ENCODE measurements at regions not wholly inside any gene's neighbourhood (a gene's known extent, or its start where the extent isn't known, plus 50 kb on each side); places are given as distances from the start of the nearest gene placed in this dataset.

GRCh38 chr9:117521293-117521692 lies 106.4 kb upstream of the ASTN2 start:
- no peaks in the 10 kb centered on the region for H3K4me1 Mint-ChIP-seq (ENCODE audit: low read depth)
- DNase-seq: no peak
- H3K27me3 Mint-ChIP-seq: no peaks in the 10 kb centered on the region
- peaks cover 0 to 7% of the 10 kb centered on the region in 2 experiments for H3K9me3 ChIP-seq (ENCODE audit: control insufficient read depth in 1 of 2, insufficient read depth in 1 of 2, low read length in 2 of 2)
- intact Hi-C loops (cut with DNase I, micrococcal nuclease): no loop called here
- H3K27ac Mint-ChIP-seq: no peak overlapping the region
- ChIA-PET CTCF (no interaction called here), POLR2A (no interaction called here)
- no peak overlapping the region for H3K27ac ChIP-seq (ENCODE audit: low read depth in 1 of 2, low read length in 2 of 2)
- H3K27me3 ChIP-seq (ENCODE audit: control insufficient read depth in 1 of 2, insufficient read depth in 2 of 2, low read length in 2 of 2): no peaks in the 10 kb centered on the region
- ATAC-seq (ENCODE audit: poor library complexity): no peak
- H3K4me1 ChIP-seq (ENCODE audit: insufficient read depth, low read length): no peaks in the 10 kb centered on the region
- no peak overlapping the region for H3K4me3 Mint-ChIP-seq
- no peaks in the 10 kb centered on the region for H3K36me3 ChIP-seq (ENCODE audit: insufficient read depth, low read length)
- H3K36me3 Mint-ChIP-seq (ENCODE audit: low read depth): no peaks in the 10 kb centered on the region
- no peak for TF ChIP-seq CTCF (IDR thresholded peaks at IDR 0.05)
- H3K9me3 Mint-ChIP-seq: peaks cover 7% of the 10 kb centered on the region
- H3K4me3 ChIP-seq (ENCODE audit: low read length): no peak overlapping the region

- H3K4me1 Mint-ChIP-seq (ENCODE audit: low read depth): no peaks in the 10 kb centered on the region
- H3K9me3 Mint-ChIP-seq: peaks cover 7% of the 10 kb centered on the region
- Histone ChIP-seq H3K27me3 (ENCODE audit: control insufficient read depth in 1 of 2, insufficient read depth in 2 of 2, low read length in 2 of 2) (no peaks in the 10 kb centered on the region), H3K4me3 (ENCODE audit: low read length) (no peak overlapping the region), H3K9me3 (ENCODE audit: control insufficient read depth in 1 of 2, insufficient read depth in 1 of 2, low read length in 2 of 2) (peaks cover 0 to 7% of the 10 kb centered on the region in 2 experiments), H3K27ac (ENCODE audit: low read depth in 1 of 2, low read length in 2 of 2) (no peak overlapping the region), H3K36me3 (ENCODE audit: insufficient read depth, low read length) (no peaks in the 10 kb centered on the region), H3K4me1 (ENCODE audit: insufficient read depth, low read length) (no peaks in the 10 kb centered on the region)
- H3K27me3 Mint-ChIP-seq: no peaks in the 10 kb centered on the region
- POLR2A ChIA-PET: no interaction called here
- intact Hi-C loops (cut with DNase I, micrococcal nuclease): no loop called here
- no peak for TF ChIP-seq CTCF (IDR thresholded peaks at IDR 0.05)
- no peak overlapping the region for H3K4me3 Mint-ChIP-seq
- CTCF ChIA-PET: interaction anchor here (0.5 kb wide), 1 partner anchor 1485 kb away, joined by 3 read pairs; no protein-coding TSS in a partner anchor
- H3K27ac Mint-ChIP-seq: no peak overlapping the region
- ATAC-seq (ENCODE audit: poor library complexity) (no peak), DNase-seq (no peak)
- no peaks in the 10 kb centered on the region for H3K36me3 Mint-ChIP-seq (ENCODE audit: low read depth)
These were observed 102.1 kb upstream of the ASTN2 start for GRCh38 chr9:117516676-117517632.

GRCh38 chr9:117511852-117512481 lies 97.1 kb upstream of the ASTN2 start:
- intact Hi-C loops (cut with DNase I, micrococcal nuclease): no loop called here
- H3K4me1 Mint-ChIP-seq (ENCODE audit: low read depth): no peaks in the 10 kb centered on the region

More at GRCh38 chr9:117511852-117512481, 97.1 kb upstream of the ASTN2 start:
- CTCF ChIA-PET: no interaction called here
- no peak overlapping the region for H3K27ac Mint-ChIP-seq
- Histone ChIP-seq H3K9me3 (ENCODE audit: control insufficient read depth in 1 of 2, insufficient read depth in 1 of 2, low read length in 2 of 2) (peaks cover 0 to 16% of the 10 kb centered on the region in 2 experiments), H3K27ac (ENCODE audit: low read depth in 1 of 2, low read length in 2 of 2) (no peak overlapping the region), H3K4me3 (ENCODE audit: low read length) (no peak overlapping the region), H3K4me1 (ENCODE audit: insufficient read depth, low read length) (no peaks in the 10 kb centered on the region), H3K27me3 (ENCODE audit: control insufficient read depth in 1 of 2, insufficient read depth in 2 of 2, low read length in 2 of 2) (no peaks in the 10 kb centered on the region), H3K36me3 (ENCODE audit: insufficient read depth, low read length) (no peaks in the 10 kb centered on the region)
- DNase-seq (no peak), ATAC-seq (ENCODE audit: poor library complexity) (no peak)
- no peaks in the 10 kb centered on the region for H3K36me3 Mint-ChIP-seq (ENCODE audit: low read depth)
- H3K4me3 Mint-ChIP-seq: no peak overlapping the region
- POLR2A ChIA-PET: no interaction called here
- TF ChIP-seq CTCF (IDR thresholded peaks at IDR 0.05): no peak
- H3K9me3 Mint-ChIP-seq: no peaks in the 10 kb centered on the region
- H3K27me3 Mint-ChIP-seq: no peaks in the 10 kb centered on the region
